H4 (cell line): ENCODE measurements at regions not wholly inside any gene's neighbourhood (a gene's known extent, or its start where the extent isn't known, plus 50 kb on each side); places are given as distances from the start of the nearest gene placed in this dataset.

Experiments
- DNase-seq: peaks from one replicate; pipeline ENCODE4 v3.0.0-alpha.2; 2015; ENCODE audit warnings: low spot score

- no peak for DNase-seq
These were observed 610.4 kb downstream of the TBC1D4 start for GRCh38 chr13:74871369-74872070.

- no peak for DNase-seq
These were observed 611.1 kb downstream of the TBC1D4 start for GRCh38 chr13:74870865-74871264.

GRCh38 chr13:74869846-74870245 is 612.1 kb downstream of the TBC1D4 start:
- DNase-seq = no peak

GRCh38 chr13:74868049-74868448 is 613.9 kb downstream of the TBC1D4 start:
- no peak for DNase-seq

GRCh38 chr13:74867460-74867859 is 614.5 kb downstream of the TBC1D4 start:
- DNase-seq = no peak

- DNase-seq = no peak
These were observed 615.9 kb downstream of the TBC1D4 start for GRCh38 chr13:74866101-74866500.

- no peak for DNase-seq
These were observed 616.3 kb downstream of the TBC1D4 start for GRCh38 chr13:74865656-74866055.

GRCh38 chr13:74860789-74861188 is 621.2 kb downstream of the TBC1D4 start:
- DNase-seq = no peak

GRCh38 chr13:74850893-74851292 is 631.1 kb downstream of the TBC1D4 start:
- no peak for DNase-seq

- DNase-seq = no peak
These were observed 634.0 kb downstream of the TBC1D4 start for GRCh38 chr13:74847966-74848365.

GRCh38 chr13:74845806-74846205 is 636.2 kb downstream of the TBC1D4 start:
- DNase-seq = no peak

GRCh38 chr13:74841651-74842050 is 640.3 kb downstream of the TBC1D4 start:
- DNase-seq = no peak

GRCh38 chr13:74841123-74841522 is 640.8 kb downstream of the TBC1D4 start:
- no peak for DNase-seq

- DNase-seq = no peak
These were observed 642.3 kb downstream of the TBC1D4 start for GRCh38 chr13:74839656-74840055.

- DNase-seq = no peak
These were observed 643.9 kb downstream of the TBC1D4 start for GRCh38 chr13:74838096-74838495.

GRCh38 chr13:74836628-74837027 is 645.3 kb downstream of the TBC1D4 start:
- no peak for DNase-seq

GRCh38 chr13:74835579-74835978 is 646.4 kb downstream of the TBC1D4 start:
- no peak for DNase-seq

- no peak for DNase-seq
These were observed 656.1 kb downstream of the TBC1D4 start for GRCh38 chr13:74825938-74826246.

GRCh38 chr13:74825152-74825937 is 656.6 kb downstream of the TBC1D4 start:
- no peak for DNase-seq

- DNase-seq = no peak
These were observed 661.2 kb downstream of the TBC1D4 start for GRCh38 chr13:74820809-74821208.

GRCh38 chr13:74819549-74819948 is 662.4 kb downstream of the TBC1D4 start:
- no peak for DNase-seq

GRCh38 chr13:74816737-74817136 is 665.2 kb downstream of the TBC1D4 start:
- no peak for DNase-seq

- no peak for DNase-seq
These were observed 662.0 kb upstream of the KLF12 start for GRCh38 chr13:74796157-74796556.

GRCh38 chr13:74795526-74795925 is 661.3 kb upstream of the KLF12 start:
- DNase-seq = no peak
